B cell (primary cell): ENCODE measurements at regions not wholly inside any gene's neighbourhood (a gene's known extent, or its start where the extent isn't known, plus 50 kb on each side); places are given as distances from the start of the nearest gene placed in this dataset.
A peak's percentile ranks its signal among the peaks of the same experiment; 100 is the strongest.

Source experiments
- ATAC-seq: fragments of 200-7000 bp; cut with Tn5 transposase; one replicate; pipeline ENCODE4 v1.10.0; 2021; ENCODE audit warnings: low read depth, mild to moderate bottlenecking, moderate number of reproducible peaks, moderate library complexity
- CTCF ChIA-PET: fragments of 350-600 bp; sonication (Branson Sonifier 250); formaldehyde crosslinking; loops from one replicate; lab custom pipeline; 2021; ENCODE audit warnings: antibody characterized with exemption, inconsistent platforms; lab: Charles Lee
- POLR2A ChIA-PET: fragments of 350-600 bp; sonication (Branson Sonifier 250); formaldehyde crosslinking; loops from one replicate; lab custom pipeline; 2021; ENCODE audit warnings: antibody characterized with exemption; lab: Charles Lee
- DNase-seq: peaks from one replicate; pipeline ENCODE4 v3.0.0; 2013
- H2AFZ ChIP-seq: 2 replicates; pipeline ENCODE4 v1.6.1; 2012; ENCODE audit warnings: mild to moderate bottlenecking, low read depth, low read length; ENCODE audit not compliant: insufficient read depth, poor library complexity, severe bottlenecking
- H3K27ac ChIP-seq, 2 donors: 1 replicate in 1 of 2; 2 replicates in 1 of 2; pipeline ENCODE4 v1.5.1; 2012 to 2013; ENCODE audit warnings: low read length in 2 of 2, mild to moderate bottlenecking in 2 of 2, moderate library complexity in 1 of 2
- H3K27me3 ChIP-seq, 4 experiments: fragments of 200-600 bp in 1 of 4; sonication (generic) in 1 of 4; replicated peaks in 1 of 4; 1 replicate in 2 of 4; 2 replicates in 2 of 4; pipeline versions ENCODE4 v1.6.1 to v1.7.0; 2013 to 2016; ENCODE audit warnings: low read length in 3 of 4, mild to moderate bottlenecking in 2 of 4, mixed read lengths in 1 of 4, moderate library complexity in 1 of 4; ENCODE audit not compliant: insufficient read depth in 4 of 4, control insufficient read depth in 3 of 4; ENCODE audit errors: control extremely low read depth in 1 of 4
- H3K36me3 ChIP-seq, 2 experiments: replicated peaks in 1 of 2; 1 replicate in 1 of 2; 2 replicates in 1 of 2; pipeline versions ENCODE4 v1.6.1 to v1.7.1; 2013; ENCODE audit warnings: low read length in 1 of 2; ENCODE audit not compliant: insufficient read depth in 2 of 2, control insufficient read depth in 1 of 2; ENCODE audit errors: control extremely low read depth in 1 of 2, extremely low read depth in 1 of 2
- H3K4me1 ChIP-seq, 2 donors: fragments of 200-600 bp in 1 of 2; sonication (generic) in 1 of 2; 1 replicate in 1 of 2; 2 replicates in 1 of 2; pipeline versions ENCODE4 v1.5.1 to v1.6.1; 2013 to 2017; ENCODE audit warnings: low read length in 2 of 2; ENCODE audit not compliant: control insufficient read depth in 2 of 2, insufficient read depth in 2 of 2
- H3K4me2 ChIP-seq: replicated peaks from 2 replicates; pipeline ENCODE3; 2012; ENCODE audit warnings: mild to moderate bottlenecking, low read depth, low read length; ENCODE audit not compliant: poor library complexity, severe bottlenecking
- H3K4me3 ChIP-seq, 5 experiments: fragments of 200-600 bp in 1 of 5; sonication (generic) in 1 of 5; 1 replicate in 3 of 5; 2 replicates in 2 of 5; pipeline versions ENCODE4 v1.5.1 to v1.7.0; 2011 to 2016; ENCODE audit warnings: low read length in 4 of 5, mild to moderate bottlenecking in 4 of 5, low read depth in 2 of 5, control low read depth in 1 of 5, moderate library complexity in 1 of 5; ENCODE audit not compliant: insufficient read depth in 1 of 5; ENCODE audit errors: control extremely low read depth in 1 of 5, extremely low read depth in 1 of 5
- H3K79me2 ChIP-seq: fragments of 200-600 bp; sonication (generic); one replicate; pipeline ENCODE4 v1.6.0; 2016; ENCODE audit warnings: low read length; ENCODE audit not compliant: control insufficient read depth, insufficient read depth
- H3K9ac ChIP-seq: fragments of 200-600 bp; sonication (generic); 2 replicates; pipeline ENCODE4 v1.6.1; 2017; ENCODE audit warnings: mild to moderate bottlenecking, low read length, moderate library complexity
- H3K9me3 ChIP-seq, 3 donors: one replicate each; pipeline versions ENCODE4 v1.6.1 to v1.7.1; 2013; ENCODE audit warnings: low read length in 2 of 3; ENCODE audit not compliant: control insufficient read depth in 2 of 3, insufficient read depth in 1 of 3; ENCODE audit errors: control extremely low read depth in 1 of 3
- H4K20me1 ChIP-seq: 2 replicates; pipeline ENCODE4 v1.6.0; 2012; ENCODE audit warnings: mild to moderate bottlenecking, low read length; ENCODE audit not compliant: insufficient read depth, control insufficient read depth, poor library complexity, severe bottlenecking
- H3K27ac Mint-ChIP-seq: one replicate; pipeline ENCODE4 v1.8.0; 2021; ENCODE audit warnings: mixed read lengths
- H3K27me3 Mint-ChIP-seq: one replicate; pipeline ENCODE4 v1.8.0; 2021; ENCODE audit warnings: mixed read lengths
- H3K4me1 Mint-ChIP-seq: one replicate; pipeline ENCODE4 v1.8.0; 2021; ENCODE audit warnings: mixed read lengths
- H3K4me3 Mint-ChIP-seq: one replicate; pipeline ENCODE4 v1.8.0; 2021; ENCODE audit warnings: mixed read lengths
- H3K9me3 Mint-ChIP-seq: one replicate; pipeline ENCODE4 v1.8.0; 2022; ENCODE audit warnings: mixed read lengths; ENCODE audit not compliant: insufficient read depth
- EZH2 ChIP-seq: IDR thresholded peaks from 2 replicates; pipeline ENCODE4 v1.6.1; 2012; ENCODE audit warnings: borderline replicate concordance, low read depth, mild to moderate bottlenecking, moderate library complexity, low read length; ENCODE audit not compliant: insufficient read depth, poor library complexity, severe bottlenecking
- WGBS: methylation state at CpG from one replicate; pipeline ENCODE4 v1.1.5; 2013; ENCODE audit warnings: missing lambda C conversion rate; ENCODE audit not compliant: insufficient coverage; 5-methylcytosine and 5-hydroxymethylcytosine counted together
- intact Hi-C: fragments of 100-400 bp; cut with micrococcal nuclease; formaldehyde crosslinking; loops from one replicate; pipeline ENCODE4 v1.10.0; 2022
- TF ChIP-seq, protein P1 (sequence below): fragments of 200-600 bp; IDR thresholded peaks from one replicate; pipeline ENCODE4 v1.8.0; 2022; ENCODE audit warnings: antibody characterized with exemption, mild to moderate bottlenecking

DNA sequence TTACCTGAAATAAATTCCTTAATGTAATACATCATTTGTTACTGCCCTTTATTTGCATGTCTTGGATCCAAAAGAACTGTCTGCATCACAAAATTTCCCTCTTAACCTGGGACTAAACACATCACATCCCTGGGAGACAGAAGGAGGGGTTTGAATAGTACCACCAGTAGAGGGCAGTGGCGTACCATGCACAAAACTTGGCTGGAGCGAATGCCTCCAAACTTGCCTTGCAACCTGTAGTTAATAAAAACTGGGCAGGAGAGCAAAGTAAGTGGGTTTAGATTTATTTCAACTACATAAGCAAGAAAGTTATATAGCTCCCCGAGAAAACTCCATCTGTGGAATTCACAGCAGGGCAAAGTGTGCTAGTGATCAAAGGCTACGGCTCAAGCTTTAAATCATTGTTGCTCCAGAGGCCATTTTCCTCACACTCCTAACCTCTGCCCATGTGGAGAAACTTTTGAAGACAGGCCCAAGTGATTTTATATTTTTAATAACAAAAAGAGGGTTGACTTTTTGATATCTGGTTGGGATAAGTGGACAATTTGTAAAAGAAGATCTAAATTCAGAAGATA is 1176.7 kb upstream of the SEL1L start:
- 0% methylated on average over 1 of the region's 4 CpGs for WGBS
- no peaks in the 10 kb centered on the region for H3K27me3 Mint-ChIP-seq

DNA sequence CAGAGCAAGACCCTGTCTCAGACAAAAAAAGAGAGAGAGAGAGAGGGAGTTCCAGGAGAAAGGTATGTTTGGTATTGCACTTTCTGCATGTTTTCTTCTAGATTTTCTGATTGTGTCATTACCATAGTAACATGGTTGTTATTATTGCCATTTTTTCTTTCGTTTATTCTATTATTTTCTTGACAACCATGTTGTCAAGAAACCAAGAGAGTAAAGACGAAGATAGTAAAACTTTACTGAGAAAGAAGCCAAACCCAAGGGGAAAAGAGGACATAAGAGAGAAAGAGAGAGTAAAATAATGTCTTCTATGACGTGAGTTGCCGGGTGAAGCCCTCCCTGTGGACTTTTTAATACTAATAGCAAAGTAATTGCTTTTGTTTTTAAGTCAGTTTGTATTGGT is 1186.0 kb upstream of the SEL1L start:
- peaks cover 3% of the 10 kb centered on the region for H3K9me3 Mint-ChIP-seq
- H3K27ac Mint-ChIP-seq, result no peak overlapping the region
- no peaks in the 10 kb centered on the region for H3K4me1 Mint-ChIP-seq
- no peaks in the 10 kb centered on the region for H4K20me1 ChIP-seq
- H3K4me3 ChIP-seq, result no peak overlapping the region
- H3K36me3 ChIP-seq, result no peaks in the 10 kb centered on the region
- peaks cover 0 to 2% (median 0%) of the 10 kb centered on the region in 3 donors for H3K9me3 ChIP-seq
- H3K27me3 Mint-ChIP-seq, result no peaks in the 10 kb centered on the region
- no peak overlapping the region for H3K9ac ChIP-seq
- TF ChIP-seq EZH2, result no peak
- TF ChIP-seq, protein P1, sequence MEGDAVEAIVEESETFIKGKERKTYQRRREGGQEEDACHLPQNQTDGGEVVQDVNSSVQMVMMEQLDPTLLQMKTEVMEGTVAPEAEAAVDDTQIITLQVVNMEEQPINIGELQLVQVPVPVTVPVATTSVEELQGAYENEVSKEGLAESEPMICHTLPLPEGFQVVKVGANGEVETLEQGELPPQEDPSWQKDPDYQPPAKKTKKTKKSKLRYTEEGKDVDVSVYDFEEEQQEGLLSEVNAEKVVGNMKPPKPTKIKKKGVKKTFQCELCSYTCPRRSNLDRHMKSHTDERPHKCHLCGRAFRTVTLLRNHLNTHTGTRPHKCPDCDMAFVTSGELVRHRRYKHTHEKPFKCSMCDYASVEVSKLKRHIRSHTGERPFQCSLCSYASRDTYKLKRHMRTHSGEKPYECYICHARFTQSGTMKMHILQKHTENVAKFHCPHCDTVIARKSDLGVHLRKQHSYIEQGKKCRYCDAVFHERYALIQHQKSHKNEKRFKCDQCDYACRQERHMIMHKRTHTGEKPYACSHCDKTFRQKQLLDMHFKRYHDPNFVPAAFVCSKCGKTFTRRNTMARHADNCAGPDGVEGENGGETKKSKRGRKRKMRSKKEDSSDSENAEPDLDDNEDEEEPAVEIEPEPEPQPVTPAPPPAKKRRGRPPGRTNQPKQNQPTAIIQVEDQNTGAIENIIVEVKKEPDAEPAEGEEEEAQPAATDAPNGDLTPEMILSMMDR, result no peak
- H3K27ac ChIP-seq, result no peak overlapping the region
- no peak for ATAC-seq
- no peaks in the 10 kb centered on the region for H3K79me2 ChIP-seq
- intact Hi-C loops, result no loop called here
- no peaks in the 10 kb centered on the region for H3K4me1 ChIP-seq
- no peaks in the 10 kb centered on the region for H3K27me3 ChIP-seq
- DNase-seq, result no peak
- H3K4me3 Mint-ChIP-seq, result no peak overlapping the region
- WGBS, result no CpG with 5 or more reads among the region's 4 CpGs
- no peak overlapping the region for H3K4me2 ChIP-seq
- ChIA-PET POLR2A (no interaction called here), CTCF (no interaction called here)
- H2AFZ ChIP-seq, result no peak overlapping the region

More for the DNA sequence above, 1176.7 kb upstream of the SEL1L start:
- Histone ChIP-seq H3K9ac (no peak overlapping the region), H3K79me2 (no peaks in the 10 kb centered on the region), H3K36me3 (no peaks in the 10 kb centered on the region), H3K4me2 (no peak overlapping the region), H3K27me3 (no peaks in the 10 kb centered on the region), H3K9me3 (no peaks in the 10 kb centered on the region), H2AFZ (no peak overlapping the region), H4K20me1 (no peaks in the 10 kb centered on the region), H3K27ac (no peak overlapping the region), H3K4me3 (no peak overlapping the region), H3K4me1 (no peaks in the 10 kb centered on the region)
- Mint-ChIP-seq H3K4me1 (no peaks in the 10 kb centered on the region), H3K4me3 (no peak overlapping the region), H3K27ac (no peak overlapping the region), H3K9me3 (no peaks in the 10 kb centered on the region)
- TF ChIP-seq, protein P1, result peak; percentile 61
- TF ChIP-seq EZH2, result no peak
- peak; percentile 7 for DNase-seq
- intact Hi-C loops, result no loop called here
- ATAC-seq, result no peak
- ChIA-PET CTCF (no interaction called here), POLR2A (no interaction called here)
